ENCODE measurements at regions not wholly inside any gene's neighbourhood (a gene's known extent, or its start where the extent isn't known, plus 50 kb on each side); places are given as distances from the start of the nearest gene placed in this dataset.

GRCh38 chr12:68532887-68533248 is 77.8 kb upstream of the RAP1B start:
- TF ChIP-seq CTCF (optimal IDR thresholded peaks at IDR 0.05 in 1 of 3, IDR thresholded peaks at IDR 0.05 in 1 of 3, conservative IDR thresholded peaks at IDR 0.05 in 1 of 3; ENCODE audit: extremely low read depth in 1 of 3, insufficient read depth in 2 of 3, low read length in 3 of 3), result no peak
- TF ChIP-seq EZH2 (IDR thresholded peaks at IDR 0.05; ENCODE audit: low read length), result no peak

All from keratinocyte (primary cell).